SK-N-SH (cell line): ENCODE measurements at regions not wholly inside any gene's neighbourhood (a gene's known extent, or its start where the extent isn't known, plus 50 kb on each side); places are given as distances from the start of the nearest gene placed in this dataset.

Source experiments
- CTCF ChIP-seq: fragments of 200-600 bp; sonication (generic); IDR thresholded peaks from 2 replicates; pipeline ENCODE4 v1.6.1; 2017; ENCODE audit warnings: antibody characterized with exemption, mild to moderate bottlenecking, moderate library complexity
- USF2 ChIP-seq: fragments of 150-350 bp; IDR thresholded peaks from 2 replicates; pipeline ENCODE4 v1.6.1; 2017; ENCODE audit warnings: antibody characterized with exemption, low read length, low read depth, borderline replicate concordance

GRCh38 chr2:19051203-19051831, 307.1 kb downstream of the OSR1 start:
- TF ChIP-seq CTCF (no peak), USF2 (no peak)
